ENCODE measurements at regions not wholly inside any gene's neighbourhood (a gene's known extent, or its start where the extent isn't known, plus 50 kb on each side); places are given as distances from the start of the nearest gene placed in this dataset.
A peak's percentile ranks its signal among the peaks of the same experiment; 100 is the strongest.
"Not testable (repeated sequence)": the region's sequence is repeated elsewhere in the genome, so short reads cannot be mapped to it uniquely, and the experiment has no call there.

GRCh38 chr10:125554016-125554703 lies 128.8 kb downstream of the TEX36 start:
- DNase-seq: no peak

GRCh38 chr10:125553091-125553490 lies 129.9 kb downstream of the TEX36 start:
- DNase-seq: no peak

- DNase-seq: no peak
Measured at GRCh38 chr10:125551247-125551646, 131.7 kb downstream of the TEX36 start.

GRCh38 chr10:125550362-125550761 lies 132.6 kb downstream of the TEX36 start:
- DNase-seq: no peak

GRCh38 chr10:125549653-125550052 lies 133.3 kb downstream of the TEX36 start:
- no peak for DNase-seq

GRCh38 chr10:125548878-125549277 lies 134.1 kb downstream of the TEX36 start:
- DNase-seq: no peak

GRCh38 chr10:125548356-125548755 lies 134.6 kb downstream of the TEX36 start:
- DNase-seq: no peak

GRCh38 chr10:125547010-125547650 lies 135.8 kb downstream of the TEX36 start:
- no peak for DNase-seq

GRCh38 chr10:125543796-125544195 lies 139.2 kb downstream of the TEX36 start:
- DNase-seq: no peak

GRCh38 chr10:125538947-125539731 lies 143.8 kb downstream of the TEX36 start:
- DNase-seq: no peak

- no peak for DNase-seq
Measured at GRCh38 chr10:125536236-125536635, 146.7 kb downstream of the TEX36 start.

GRCh38 chr10:125535559-125535958 lies 147.4 kb downstream of the TEX36 start:
- no peak for DNase-seq

- no peak for DNase-seq
Measured at GRCh38 chr10:125534515-125534914, 148.4 kb downstream of the TEX36 start.

- no peak for DNase-seq
Measured at GRCh38 chr10:125533866-125534265, 149.1 kb downstream of the TEX36 start.

GRCh38 chr10:125531465-125531864 lies 151.5 kb downstream of the TEX36 start:
- no peak for DNase-seq

GRCh38 chr10:125523347-125523746 lies 159.6 kb downstream of the TEX36 start:
- no peak for DNase-seq

GRCh38 chr10:125521721-125522680 lies 161.0 kb downstream of the TEX36 start:
- DNase-seq: peak; percentile 22

GRCh38 chr10:125520968-125521367 lies 162.0 kb downstream of the TEX36 start:
- DNase-seq: no peak

GRCh38 chr10:125518397-125518796 lies 164.6 kb downstream of the TEX36 start:
- DNase-seq: not testable (repeated sequence)

- DNase-seq: no peak
Measured at GRCh38 chr10:125515571-125515970, 167.4 kb downstream of the TEX36 start.

GRCh38 chr10:125514206-125515162 lies 168.5 kb downstream of the TEX36 start:
- DNase-seq: no peak
